BE2C (cell line): ENCODE measurements at regions not wholly inside any gene's neighbourhood (a gene's known extent, or its start where the extent isn't known, plus 50 kb on each side); places are given as distances from the start of the nearest gene placed in this dataset.

Experiments
- DNase-seq: peaks from one replicate; pipeline ENCODE4 v3.0.0-alpha.2; 2020
- H3K27me3 ChIP-seq: fragments of 250-450 bp; sonication (Bioruptor Pico); 2 replicates; pipeline ENCODE4 v1.5.1; 2020; ENCODE audit warnings: mild to moderate bottlenecking
- H3K36me3 ChIP-seq: fragments of 250-450 bp; sonication (Bioruptor Pico); 2 replicates; pipeline ENCODE4 v1.5.1; 2020; ENCODE audit warnings: mild to moderate bottlenecking
- H3K4me1 ChIP-seq: fragments of 250-450 bp; sonication (Bioruptor Pico); 2 replicates; pipeline ENCODE4 v1.5.1; 2020
- H3K4me3 ChIP-seq: 2 replicates; pipeline ENCODE4 v1.5.1; 2011; ENCODE audit warnings: low read depth, low read length
- H3K9me3 ChIP-seq: fragments of 250-450 bp; sonication (Bioruptor Pico); 2 replicates; pipeline ENCODE4 v1.5.1; 2020
- TF ChIP-seq, protein P1 (sequence below): IDR thresholded peaks from 2 replicates; pipeline ENCODE4 v1.5.1; 2012; ENCODE audit warnings: mild to moderate bottlenecking, low read depth, low read length

DNA sequence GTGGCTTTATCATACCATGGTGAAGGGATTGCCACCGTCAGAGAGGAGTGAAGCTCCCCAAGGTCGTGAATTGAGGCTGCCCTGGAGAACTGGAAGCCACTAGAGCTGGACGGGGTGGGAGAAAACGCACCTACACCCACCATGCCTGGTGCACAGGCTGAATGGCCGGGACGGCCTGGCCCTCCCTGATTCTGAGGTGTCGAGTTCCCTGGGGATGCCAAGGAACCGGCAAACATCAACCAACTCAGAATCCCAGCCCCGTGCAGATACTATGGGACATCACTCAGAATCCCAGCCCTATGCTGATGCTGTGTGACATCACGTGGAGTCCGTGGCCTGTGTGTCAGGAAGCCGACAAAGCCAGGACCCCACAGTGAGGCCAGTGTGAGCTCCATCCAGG, 650.0 kb downstream of the BRD1 start:
- H3K9me3 ChIP-seq = peaks cover 3% of the 10 kb centered on the region; the same call in 1 of the 2 replicates
- no peaks in the 10 kb centered on the region for H3K36me3 ChIP-seq
- no peaks in the 10 kb centered on the region for H3K4me1 ChIP-seq
- no peak overlapping the region for H3K4me3 ChIP-seq
- no peaks in the 10 kb centered on the region for H3K27me3 ChIP-seq
- TF ChIP-seq, protein P1, sequence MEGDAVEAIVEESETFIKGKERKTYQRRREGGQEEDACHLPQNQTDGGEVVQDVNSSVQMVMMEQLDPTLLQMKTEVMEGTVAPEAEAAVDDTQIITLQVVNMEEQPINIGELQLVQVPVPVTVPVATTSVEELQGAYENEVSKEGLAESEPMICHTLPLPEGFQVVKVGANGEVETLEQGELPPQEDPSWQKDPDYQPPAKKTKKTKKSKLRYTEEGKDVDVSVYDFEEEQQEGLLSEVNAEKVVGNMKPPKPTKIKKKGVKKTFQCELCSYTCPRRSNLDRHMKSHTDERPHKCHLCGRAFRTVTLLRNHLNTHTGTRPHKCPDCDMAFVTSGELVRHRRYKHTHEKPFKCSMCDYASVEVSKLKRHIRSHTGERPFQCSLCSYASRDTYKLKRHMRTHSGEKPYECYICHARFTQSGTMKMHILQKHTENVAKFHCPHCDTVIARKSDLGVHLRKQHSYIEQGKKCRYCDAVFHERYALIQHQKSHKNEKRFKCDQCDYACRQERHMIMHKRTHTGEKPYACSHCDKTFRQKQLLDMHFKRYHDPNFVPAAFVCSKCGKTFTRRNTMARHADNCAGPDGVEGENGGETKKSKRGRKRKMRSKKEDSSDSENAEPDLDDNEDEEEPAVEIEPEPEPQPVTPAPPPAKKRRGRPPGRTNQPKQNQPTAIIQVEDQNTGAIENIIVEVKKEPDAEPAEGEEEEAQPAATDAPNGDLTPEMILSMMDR = no peak
- DNase-seq = no peak

DNA sequence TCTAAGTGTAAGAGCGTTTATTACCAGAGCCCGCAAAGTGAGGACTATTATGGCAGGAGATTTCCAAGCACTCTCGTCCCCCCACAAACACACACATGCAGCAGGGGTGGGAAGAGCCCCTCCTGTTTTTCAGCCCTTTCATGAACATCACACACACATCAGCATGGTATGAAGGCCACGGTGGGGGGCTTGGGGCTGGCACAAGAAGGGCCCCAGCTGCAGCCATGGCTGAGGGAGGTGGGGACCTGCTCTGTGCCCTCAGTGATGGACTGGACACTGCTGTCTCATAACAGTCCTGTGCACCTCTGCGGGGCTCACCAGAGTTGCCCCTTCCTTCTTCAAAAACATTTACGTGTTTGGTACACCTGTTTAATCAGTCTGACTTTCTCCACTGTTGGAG, 650.7 kb downstream of the BRD1 start:
- TF ChIP-seq, protein P1 = no peak
- Histone ChIP-seq H3K4me3 (no peak overlapping the region), H3K9me3 (peaks cover 3% of the 10 kb centered on the region; the same call in 1 of the 2 replicates), H3K36me3 (no peaks in the 10 kb centered on the region), H3K4me1 (no peaks in the 10 kb centered on the region), H3K27me3 (no peaks in the 10 kb centered on the region)
- no peak for DNase-seq

DNA sequence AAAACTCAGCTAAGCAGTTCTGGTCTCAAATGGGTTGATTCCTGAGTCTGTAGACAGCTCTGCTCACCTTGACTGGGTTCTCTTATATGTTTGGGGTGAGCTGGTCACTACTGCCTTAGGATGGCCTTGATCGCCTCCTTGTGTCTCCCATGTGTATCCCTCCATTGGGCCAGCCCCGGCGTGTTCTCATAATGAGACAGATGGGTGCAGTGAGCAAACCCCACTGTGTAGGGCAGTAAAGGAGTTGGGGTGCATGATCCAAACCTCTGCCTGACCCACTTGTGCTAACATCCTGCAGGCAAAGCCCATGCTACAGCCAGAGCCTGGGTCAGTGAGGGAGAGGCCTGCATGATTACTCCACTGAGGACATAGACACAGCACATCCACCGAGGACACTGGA, 657.6 kb downstream of the BRD1 start:
- TF ChIP-seq, protein P1 = no peak
- H3K27me3 ChIP-seq = no peaks in the 10 kb centered on the region
- DNase-seq = no peak
- H3K9me3 ChIP-seq = no peaks in the 10 kb centered on the region; the same call in 1 of the 2 replicates
- H3K4me3 ChIP-seq = no peak overlapping the region
- H3K36me3 ChIP-seq = no peaks in the 10 kb centered on the region
- no peaks in the 10 kb centered on the region for H3K4me1 ChIP-seq

DNA sequence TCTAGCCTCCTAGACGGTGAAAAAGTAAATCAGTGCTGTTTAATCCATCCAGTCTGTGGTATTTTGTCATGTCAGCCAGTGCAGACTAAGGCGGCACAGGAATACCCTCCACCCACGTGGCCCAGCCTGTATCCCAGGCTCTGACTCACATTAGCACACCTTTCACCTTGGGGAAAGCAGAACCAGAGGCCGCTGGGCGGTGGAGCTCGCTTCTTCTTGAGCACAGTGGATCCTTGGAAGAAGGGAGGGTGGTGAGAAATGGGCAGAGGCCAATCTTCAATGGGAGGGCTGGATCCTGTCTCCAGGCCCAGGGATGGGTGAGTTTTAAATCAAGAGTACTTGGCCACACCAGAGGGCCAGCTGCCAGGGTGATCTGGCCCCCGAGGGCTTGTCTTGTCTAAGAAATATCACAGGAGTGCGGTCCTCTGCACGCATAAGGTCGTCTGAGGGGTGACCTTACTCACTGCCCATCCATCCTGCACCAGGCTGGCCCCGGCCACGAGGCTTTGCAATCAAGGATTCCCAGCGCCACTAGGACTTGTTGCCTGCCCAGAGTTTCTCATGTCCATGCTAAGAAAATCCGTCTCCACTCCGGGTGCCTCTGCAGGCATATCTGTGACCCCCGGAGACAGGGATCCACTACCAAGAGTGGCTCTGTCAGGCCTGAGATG, 658.5 kb downstream of the BRD1 start:
- H3K9me3 ChIP-seq = no peaks in the 10 kb centered on the region; the same call in 1 of the 2 replicates
- DNase-seq = no peak
- H3K4me1 ChIP-seq = no peaks in the 10 kb centered on the region
- H3K4me3 ChIP-seq = no peak overlapping the region
- H3K27me3 ChIP-seq = no peaks in the 10 kb centered on the region
- no peaks in the 10 kb centered on the region for H3K36me3 ChIP-seq
- TF ChIP-seq, protein P1 = no peak

DNA sequence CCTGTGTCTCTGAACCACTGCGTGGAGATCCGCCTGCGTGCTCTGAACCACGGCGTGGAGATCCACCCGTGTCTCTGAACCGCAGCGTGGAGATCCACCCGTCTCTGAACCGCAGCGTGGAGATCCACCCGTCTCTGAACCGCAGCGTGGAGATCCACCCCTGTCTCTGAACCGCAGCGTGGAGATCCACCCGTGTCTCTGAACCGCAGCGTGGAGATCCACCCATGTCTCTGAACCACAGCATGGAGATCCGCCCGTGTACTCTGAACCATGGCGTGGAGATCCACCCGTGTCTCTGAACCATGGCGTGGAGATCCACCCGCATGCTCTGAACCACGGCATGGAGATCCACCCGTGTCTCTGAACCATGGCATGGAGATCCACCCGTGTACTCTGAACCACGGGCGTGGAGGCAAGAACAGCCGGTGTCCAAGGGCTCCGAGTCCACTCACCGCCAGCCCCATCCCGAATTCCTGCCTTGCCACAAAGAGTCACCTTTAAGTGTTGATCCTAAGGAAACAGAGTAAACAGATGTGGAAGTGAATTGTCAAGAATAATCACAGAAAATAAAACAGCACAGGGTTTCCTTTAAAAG, 659.4 kb downstream of the BRD1 start:
- TF ChIP-seq, protein P1 = no peak
- Histone ChIP-seq H3K36me3 (no peaks in the 10 kb centered on the region), H3K27me3 (no peaks in the 10 kb centered on the region), H3K4me1 (no peaks in the 10 kb centered on the region), H3K4me3 (no peak overlapping the region), H3K9me3 (no peaks in the 10 kb centered on the region; the same call in 1 of the 2 replicates)
- DNase-seq = no peak

DNA sequence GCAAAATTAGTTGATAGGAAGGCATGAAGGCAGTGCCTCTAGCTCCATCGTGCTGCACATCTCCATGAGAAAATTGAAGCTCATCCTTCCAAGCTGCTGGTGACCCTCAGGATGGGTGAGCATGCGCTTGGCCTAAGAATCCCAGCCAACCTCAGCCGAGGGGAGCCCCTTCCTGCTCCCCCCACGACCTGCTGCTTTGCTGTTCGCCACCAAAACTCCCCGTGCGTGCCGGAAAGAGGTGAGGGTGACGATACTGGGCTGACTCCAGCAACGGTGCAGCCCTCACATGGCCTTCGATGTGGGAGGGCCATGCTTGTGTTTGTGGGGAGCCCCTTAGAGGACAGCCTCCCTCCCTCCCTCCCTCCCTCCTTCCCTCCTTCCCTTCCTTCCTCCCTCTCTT, 660.9 kb downstream of the BRD1 start:
- TF ChIP-seq, protein P1 = no peak
- no peak for DNase-seq
- H3K4me3 ChIP-seq = no peak overlapping the region
- no peaks in the 10 kb centered on the region for H3K36me3 ChIP-seq
- H3K4me1 ChIP-seq = no peaks in the 10 kb centered on the region
- no peaks in the 10 kb centered on the region for H3K27me3 ChIP-seq
- no peaks in the 10 kb centered on the region for H3K9me3 ChIP-seq
